ENCODE measurements at regions not wholly inside any gene's neighbourhood (a gene's known extent, or its start where the extent isn't known, plus 50 kb on each side); places are given as distances from the start of the nearest gene placed in this dataset.

DNA sequence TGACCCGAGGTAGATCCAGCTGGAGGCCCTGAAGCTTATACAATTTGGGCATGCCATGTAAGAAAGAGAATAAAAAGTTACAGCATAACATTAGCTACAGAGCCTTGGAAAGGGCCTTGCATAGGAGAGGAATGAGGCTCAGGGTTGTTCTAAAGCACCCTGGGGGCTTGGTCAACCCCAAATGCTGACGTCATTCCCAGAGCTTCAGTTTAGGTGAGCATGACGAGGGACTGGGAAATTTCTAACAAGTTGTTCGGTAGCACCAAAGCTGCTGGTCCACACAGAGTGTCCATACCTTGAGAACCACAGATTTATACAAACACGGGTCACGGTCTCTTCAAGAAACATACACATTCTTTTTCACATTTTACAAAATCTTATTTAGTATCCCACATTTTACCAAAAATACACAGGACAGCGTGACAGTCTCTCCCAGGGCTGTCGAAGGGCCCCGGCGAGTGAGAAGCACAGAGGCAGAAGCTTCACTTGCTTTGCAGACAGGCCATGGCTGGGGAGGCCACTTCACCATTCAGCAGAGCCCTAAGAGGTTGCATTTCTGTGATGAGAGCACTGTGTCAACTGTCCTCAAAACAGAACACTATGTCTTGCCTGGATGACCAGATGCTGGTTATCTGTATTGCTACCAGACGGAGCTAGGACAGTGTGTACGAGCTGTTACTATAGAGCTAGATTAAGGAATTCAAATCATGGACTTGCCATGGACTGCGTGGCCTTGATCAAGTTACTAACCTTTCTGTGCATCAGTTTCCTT, 68.2 kb upstream of the ARRDC4 start:
- TF ChIP-seq POLR2A (IDR thresholded peaks at IDR 0.05) (no peak), EP300 (IDR thresholded peaks at IDR 0.05) (no peak)
- TF ChIP-seq, protein P1, sequence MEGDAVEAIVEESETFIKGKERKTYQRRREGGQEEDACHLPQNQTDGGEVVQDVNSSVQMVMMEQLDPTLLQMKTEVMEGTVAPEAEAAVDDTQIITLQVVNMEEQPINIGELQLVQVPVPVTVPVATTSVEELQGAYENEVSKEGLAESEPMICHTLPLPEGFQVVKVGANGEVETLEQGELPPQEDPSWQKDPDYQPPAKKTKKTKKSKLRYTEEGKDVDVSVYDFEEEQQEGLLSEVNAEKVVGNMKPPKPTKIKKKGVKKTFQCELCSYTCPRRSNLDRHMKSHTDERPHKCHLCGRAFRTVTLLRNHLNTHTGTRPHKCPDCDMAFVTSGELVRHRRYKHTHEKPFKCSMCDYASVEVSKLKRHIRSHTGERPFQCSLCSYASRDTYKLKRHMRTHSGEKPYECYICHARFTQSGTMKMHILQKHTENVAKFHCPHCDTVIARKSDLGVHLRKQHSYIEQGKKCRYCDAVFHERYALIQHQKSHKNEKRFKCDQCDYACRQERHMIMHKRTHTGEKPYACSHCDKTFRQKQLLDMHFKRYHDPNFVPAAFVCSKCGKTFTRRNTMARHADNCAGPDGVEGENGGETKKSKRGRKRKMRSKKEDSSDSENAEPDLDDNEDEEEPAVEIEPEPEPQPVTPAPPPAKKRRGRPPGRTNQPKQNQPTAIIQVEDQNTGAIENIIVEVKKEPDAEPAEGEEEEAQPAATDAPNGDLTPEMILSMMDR (IDR thresholded peaks at IDR 0.05): no peak

All from ovary (tissue), 3 donors.